ENCODE measurements at regions not wholly inside any gene's neighbourhood (a gene's known extent, or its start where the extent isn't known, plus 50 kb on each side); places are given as distances from the start of the nearest gene placed in this dataset.
"Not testable (repeated sequence)": the region's sequence is repeated elsewhere in the genome, so short reads cannot be mapped to it uniquely, and the experiment has no call there.

GRCh38 chr4:159655547-159655946 lies 552.7 kb downstream of the RAPGEF2 start:
- no peak for DNase-seq (ENCODE audit: low read depth in 2 of 2)

DNA sequence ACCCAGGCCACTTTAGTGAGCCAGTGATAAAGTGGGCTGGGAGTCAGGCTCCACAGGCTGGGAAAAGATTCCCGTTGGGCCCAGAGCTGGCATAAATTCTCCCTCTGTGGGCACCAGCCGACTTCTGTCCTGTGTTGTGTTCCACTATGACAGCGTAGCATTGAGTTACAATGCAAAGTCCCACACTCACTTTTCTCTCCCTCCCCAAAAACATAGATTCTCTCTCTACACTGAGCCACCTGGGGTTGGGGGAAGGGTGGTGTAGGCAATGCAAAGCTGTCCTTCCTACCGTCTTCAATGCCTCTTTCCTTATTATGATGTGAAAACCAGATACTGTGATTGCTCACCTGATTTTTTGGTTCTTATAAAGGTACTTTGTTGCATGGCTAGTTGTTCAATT lies 566.2 kb downstream of the RAPGEF2 start:
- no peak for DNase-seq (ENCODE audit: low read depth in 2 of 2)

- DNase-seq (ENCODE audit: low read depth in 2 of 2), result no peak
Observed at GRCh38 chr4:159673221-159673620, 570.3 kb downstream of the RAPGEF2 start.

- no peak for DNase-seq (ENCODE audit: low read depth in 2 of 2)
Observed at GRCh38 chr4:159674241-159674640, 571.4 kb downstream of the RAPGEF2 start.

GRCh38 chr4:159677521-159677920 lies 574.6 kb downstream of the RAPGEF2 start:
- no peak for DNase-seq (ENCODE audit: low read depth in 2 of 2)

DNA sequence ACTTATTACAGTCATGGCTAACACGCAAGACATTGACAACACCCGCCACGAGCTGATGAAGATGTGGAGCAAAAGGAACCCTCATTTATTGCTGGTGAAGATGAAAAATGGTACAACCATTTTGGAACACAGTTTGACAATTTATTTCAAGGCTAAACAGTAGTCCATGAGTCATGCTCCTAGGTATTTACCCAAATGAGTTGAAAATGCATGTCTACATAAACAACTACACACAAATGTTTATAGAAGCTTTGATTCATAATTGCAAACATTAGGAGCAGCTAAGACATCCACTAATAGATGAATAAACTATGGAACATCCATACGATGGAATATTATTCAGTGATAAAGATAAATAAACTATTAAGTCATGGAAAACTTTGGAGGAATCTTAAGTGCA lies 580.1 kb downstream of the RAPGEF2 start:
- DNase-seq (ENCODE audit: low read depth in 2 of 2), result no peak

- DNase-seq (ENCODE audit: low read depth in 2 of 2), result no peak
Observed at GRCh38 chr4:159684061-159684460, 581.2 kb downstream of the RAPGEF2 start.

GRCh38 chr4:159685340-159686092 lies 582.6 kb downstream of the RAPGEF2 start:
- no peak for DNase-seq (ENCODE audit: low read depth in 2 of 2)

DNA sequence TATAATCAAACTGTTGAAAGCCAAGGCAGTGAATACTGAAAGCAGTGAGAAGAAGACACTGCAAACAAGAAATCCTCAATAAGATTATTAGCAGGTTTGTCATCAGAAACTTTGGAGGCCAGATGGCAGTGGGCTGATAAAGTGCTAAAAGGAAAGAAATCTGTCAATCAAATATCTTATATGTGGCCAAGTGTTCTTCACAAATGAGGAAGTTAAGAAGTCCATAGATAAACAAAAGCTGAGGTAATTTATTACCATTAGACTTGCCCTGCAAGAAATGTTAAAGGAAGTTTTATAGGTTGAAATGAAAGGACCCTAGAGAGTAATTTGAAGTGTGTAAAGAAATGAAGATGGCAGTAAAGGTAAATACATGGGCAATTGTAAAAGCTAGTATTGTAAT lies 586.6 kb downstream of the RAPGEF2 start:
- DNase-seq (ENCODE audit: low read depth in 2 of 2), result no peak

DNA sequence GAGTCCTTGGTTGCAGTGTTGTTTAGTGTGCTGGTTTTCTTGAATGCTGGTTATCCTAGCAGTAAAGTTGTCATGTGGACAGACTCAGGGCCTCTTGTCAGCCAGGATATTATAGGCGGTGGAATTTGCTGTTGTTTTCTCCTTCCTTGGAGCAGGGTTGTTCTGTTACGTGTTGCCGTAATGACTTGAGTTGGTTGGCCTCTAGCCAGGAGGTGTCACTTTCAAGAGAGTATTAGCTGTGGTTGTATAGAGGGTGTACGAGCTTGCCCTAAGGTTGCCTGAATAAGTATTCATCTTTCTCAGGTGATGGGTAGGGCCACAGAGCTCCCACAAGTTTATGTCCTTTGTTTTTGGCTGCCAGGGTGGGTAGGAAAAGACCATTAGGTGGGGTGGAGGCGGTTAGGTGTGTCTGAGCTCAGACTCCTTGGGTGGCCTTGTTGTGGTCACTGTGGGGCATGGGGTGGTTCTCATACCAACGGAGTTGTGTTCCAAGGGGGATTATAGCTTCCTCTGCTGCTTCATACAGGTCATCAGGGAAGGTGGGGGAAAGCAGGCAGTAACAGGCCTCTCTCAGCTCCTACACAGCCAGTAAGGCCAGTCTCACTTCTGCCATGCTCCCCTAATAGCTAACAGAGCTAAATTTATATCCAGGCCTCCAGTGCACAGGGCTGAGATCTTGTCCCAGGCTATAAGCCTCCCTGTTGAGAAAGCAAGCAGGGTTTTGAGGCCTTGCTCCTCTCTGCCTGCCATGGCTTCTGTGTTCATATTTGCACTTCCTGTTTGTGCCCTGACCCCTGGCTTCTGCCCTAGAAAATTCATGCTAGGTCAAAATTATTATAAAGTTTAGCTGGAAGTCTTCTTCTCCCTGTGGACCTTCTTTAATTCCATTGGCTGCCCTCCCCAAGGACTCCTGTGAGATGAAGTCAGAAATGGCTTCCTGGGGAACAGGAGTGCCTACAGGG lies 594.7 kb downstream of the RAPGEF2 start:
- no peak for DNase-seq (ENCODE audit: low read depth in 2 of 2)

- DNase-seq (ENCODE audit: low read depth in 2 of 2), result no peak
Observed at GRCh38 chr4:159698336-159698735, 595.5 kb downstream of the RAPGEF2 start.

DNA sequence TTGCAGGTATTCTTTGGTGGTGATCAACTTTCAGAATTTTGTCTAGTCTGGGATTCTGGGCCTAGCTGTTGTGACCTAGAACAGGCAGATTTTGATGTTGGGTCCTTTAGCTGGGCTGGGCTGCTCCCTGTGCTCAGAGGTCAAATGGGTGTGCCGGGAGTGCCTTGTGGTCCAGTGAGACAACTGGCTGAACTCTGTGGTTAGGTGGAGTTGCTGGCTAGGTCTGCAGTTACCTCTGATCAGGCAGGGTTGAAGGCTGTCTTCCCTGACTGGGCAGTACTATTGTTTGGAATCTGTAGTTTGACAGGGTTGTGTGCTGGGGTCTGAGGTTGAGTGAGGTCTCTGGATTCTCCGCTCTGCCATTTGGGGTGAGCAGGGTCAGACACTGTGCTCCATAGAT lies 599.3 kb downstream of the RAPGEF2 start:
- DNase-seq (ENCODE audit: low read depth in 2 of 2), result no peak

- no peak for DNase-seq (ENCODE audit: low read depth in 2 of 2)
Observed at GRCh38 chr4:159705334-159705733, 602.5 kb downstream of the RAPGEF2 start.

GRCh38 chr4:159706704-159707103 lies 603.8 kb downstream of the RAPGEF2 start:
- no peak for DNase-seq (ENCODE audit: low read depth in 2 of 2)

DNA sequence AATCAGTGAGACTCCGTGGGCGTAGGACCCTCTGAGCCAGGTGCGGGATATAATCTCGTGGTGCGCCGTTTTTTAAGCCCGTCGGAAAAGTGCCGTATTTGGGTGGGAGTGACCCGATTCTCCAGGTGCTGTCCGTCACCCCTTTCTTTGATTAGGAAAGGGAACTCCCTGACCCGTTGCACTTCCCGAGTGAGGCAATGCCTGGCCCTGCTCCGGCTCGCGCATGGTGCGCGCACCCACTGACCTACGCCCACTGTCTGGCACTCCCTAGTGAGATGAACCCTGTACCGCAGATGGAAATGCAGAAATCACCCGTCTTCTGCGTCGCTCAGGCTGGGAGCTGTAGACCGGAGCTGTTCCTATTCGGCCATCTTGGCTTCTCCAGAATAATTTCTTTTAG lies 612.3 kb downstream of the RAPGEF2 start:
- not testable (repeated sequence) for DNase-seq (ENCODE audit: low read depth in 2 of 2)

DNA sequence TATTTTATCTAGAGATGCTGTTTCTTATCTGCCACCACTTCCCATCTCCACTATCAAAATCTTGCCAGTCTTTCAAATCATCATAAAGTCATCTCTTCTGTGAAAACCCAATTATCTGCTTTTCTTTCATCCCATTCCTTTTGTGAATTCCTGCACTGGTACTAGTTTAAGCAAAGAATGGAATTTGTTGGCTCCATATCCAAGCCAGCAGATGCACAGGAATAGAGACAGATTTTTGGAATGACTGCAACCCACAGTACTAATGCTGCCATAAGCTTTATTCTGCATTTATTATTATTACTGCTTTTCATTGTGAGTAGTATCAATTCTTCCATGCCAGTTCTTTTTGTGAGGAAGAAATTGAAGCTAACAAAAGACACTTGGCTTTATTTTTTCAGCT lies 616.7 kb downstream of the RAPGEF2 start:
- DNase-seq (ENCODE audit: low read depth in 2 of 2), result no peak

DNA sequence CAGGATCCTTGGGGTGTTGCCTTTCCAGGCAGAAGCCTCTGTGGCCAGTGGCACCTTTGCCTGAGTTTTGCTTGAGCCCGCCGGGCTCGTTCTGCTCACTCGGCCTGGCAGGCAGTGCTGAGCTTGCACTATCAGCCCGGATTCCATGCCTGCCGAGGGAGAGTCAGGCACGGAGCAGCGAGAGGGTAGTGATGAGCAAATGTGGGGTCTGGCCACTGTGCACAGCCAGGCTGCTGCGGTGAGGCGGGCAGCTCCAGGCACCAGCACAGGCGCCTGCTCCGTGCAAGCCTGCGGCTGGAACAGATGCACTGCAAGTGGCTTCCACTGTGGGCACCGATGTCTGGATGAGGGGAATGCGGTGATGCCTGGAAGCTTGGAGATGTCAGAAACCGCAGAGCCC lies 619.2 kb downstream of the RAPGEF2 start:
- DNase-seq (ENCODE audit: low read depth in 2 of 2), result no peak

DNA sequence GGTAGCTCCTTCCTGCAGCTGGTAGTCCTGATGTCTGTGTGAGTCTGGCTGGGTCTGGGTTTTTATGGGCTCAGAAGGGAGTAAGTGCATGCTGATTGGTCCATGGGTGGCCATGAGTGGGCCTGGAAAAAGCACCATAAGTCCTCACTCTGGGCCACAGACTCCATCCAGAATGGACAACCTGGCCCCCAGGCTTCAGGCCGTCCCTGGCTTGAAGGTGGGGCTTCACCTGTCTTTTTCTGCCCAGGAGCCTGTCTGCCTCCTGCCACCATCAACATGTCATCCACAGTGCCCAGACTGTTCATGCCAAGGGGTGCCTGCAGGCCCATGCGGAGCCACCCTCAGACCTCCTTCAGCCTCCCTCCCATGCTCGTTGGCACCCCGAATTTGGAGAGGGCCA lies 620.0 kb downstream of the RAPGEF2 start:
- no peak for DNase-seq (ENCODE audit: low read depth in 2 of 2)

- no peak for DNase-seq (ENCODE audit: low read depth in 2 of 2)
Observed at GRCh38 chr4:159723341-159724048, 620.6 kb downstream of the RAPGEF2 start.

DNA sequence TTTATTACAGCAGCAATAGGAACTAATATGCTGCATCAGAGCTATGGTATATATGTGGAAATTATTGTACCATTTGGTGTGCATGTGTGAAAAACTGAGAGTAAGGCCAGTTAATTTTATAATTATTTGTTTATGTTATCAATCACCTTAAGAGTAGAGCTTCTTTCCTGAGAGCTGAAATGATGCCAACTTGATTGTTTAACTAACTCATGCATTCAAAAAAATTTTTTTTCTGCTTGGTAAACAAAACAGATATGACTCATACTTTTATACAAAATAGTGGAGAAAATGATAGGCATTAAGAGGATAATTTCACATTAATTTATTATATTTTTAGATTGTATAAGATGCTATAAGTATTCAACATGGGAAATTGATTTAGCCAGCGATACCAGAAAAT lies 622.7 kb downstream of the RAPGEF2 start:
- DNase-seq (ENCODE audit: low read depth in 2 of 2), result no peak

- DNase-seq (ENCODE audit: low read depth in 2 of 2), result no peak
Observed at GRCh38 chr4:159735281-159736207, 632.7 kb downstream of the RAPGEF2 start.
